ENCODE measurements at regions not wholly inside any gene's neighbourhood (a gene's known extent, or its start where the extent isn't known, plus 50 kb on each side); places are given as distances from the start of the nearest gene placed in this dataset.

DNA sequence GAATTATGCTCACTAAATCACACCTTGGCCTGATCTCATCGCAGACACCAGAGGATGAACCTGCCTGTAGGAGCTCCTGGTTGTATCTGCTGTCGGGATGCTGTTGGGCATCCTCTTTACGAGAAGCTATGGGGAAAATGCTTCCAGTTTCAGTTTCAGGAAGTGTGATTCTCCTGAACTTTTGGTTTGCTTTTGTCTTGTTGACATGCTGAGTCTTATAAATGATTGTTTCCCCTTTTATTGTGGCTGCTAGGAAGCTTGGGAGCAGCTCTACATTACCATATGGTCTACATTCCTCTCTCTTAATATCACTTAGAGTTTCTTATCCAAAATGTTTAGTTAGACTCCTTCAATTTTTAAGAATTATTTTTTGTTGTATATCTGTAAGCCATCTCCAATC, 227.5 kb downstream of the MTX2 start:
- DNase-seq (ENCODE audit: low read depth in 1 of 2, low spot score in 1 of 2): no peak

- no peak for DNase-seq (ENCODE audit: low read depth in 1 of 2, low spot score in 1 of 2)
These were observed 231.7 kb downstream of the MTX2 start for GRCh38 chr2:176500901-176501300.

DNA sequence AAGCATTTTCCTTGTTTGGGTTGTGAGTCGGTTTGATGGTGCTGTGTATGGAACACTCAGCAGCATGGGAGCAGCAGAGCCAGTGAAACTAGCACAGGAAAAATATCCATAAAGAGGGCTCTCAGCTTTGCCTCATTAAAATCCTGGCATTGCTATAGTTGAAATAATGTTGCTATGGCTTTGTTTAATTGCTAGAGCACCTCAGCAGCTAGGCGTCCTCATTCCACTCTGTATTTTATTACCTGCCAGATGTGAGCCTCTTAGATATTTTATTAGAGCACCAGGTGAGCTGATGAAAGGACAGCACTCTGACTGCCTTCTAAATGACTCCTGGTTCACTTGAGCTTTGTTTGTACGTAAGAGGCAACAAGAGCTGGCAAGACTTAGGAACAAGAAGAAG, 232.4 kb downstream of the MTX2 start:
- DNase-seq (ENCODE audit: low read depth in 1 of 2, low spot score in 1 of 2): no peak

- no peak for DNase-seq (ENCODE audit: low read depth in 1 of 2, low spot score in 1 of 2)
These were observed 233.4 kb downstream of the MTX2 start for GRCh38 chr2:176502619-176503018.

- no peak for DNase-seq (ENCODE audit: low read depth in 1 of 2, low spot score in 1 of 2)
These were observed 234.5 kb downstream of the MTX2 start for GRCh38 chr2:176503776-176504175.

GRCh38 chr2:176504440-176504839, 235.2 kb downstream of the MTX2 start:
- DNase-seq (ENCODE audit: low read depth in 1 of 2, low spot score in 1 of 2): no peak

GRCh38 chr2:176507786-176508185, 238.5 kb downstream of the MTX2 start:
- no peak for DNase-seq (ENCODE audit: low read depth in 1 of 2, low spot score in 1 of 2)

DNA sequence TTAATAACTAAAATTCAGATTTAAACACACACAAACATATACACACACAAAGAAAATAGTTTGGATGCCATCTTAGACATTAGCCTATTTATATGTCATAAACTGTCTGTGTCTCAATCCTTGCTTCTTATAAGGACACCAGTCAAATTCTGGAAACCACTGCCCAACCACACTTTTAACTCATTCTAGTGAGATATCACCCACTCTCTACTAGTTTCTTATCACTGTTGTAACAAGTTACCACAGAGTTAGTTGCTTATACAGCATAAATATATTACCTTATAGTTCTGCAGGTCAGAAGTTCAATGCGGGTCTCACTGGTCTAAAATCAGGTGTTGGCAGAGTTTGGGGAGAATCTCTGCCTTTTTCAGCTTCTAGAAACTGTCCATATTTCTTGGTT, 239.1 kb downstream of the MTX2 start:
- no peak for DNase-seq (ENCODE audit: low read depth in 1 of 2, low spot score in 1 of 2)

DNA sequence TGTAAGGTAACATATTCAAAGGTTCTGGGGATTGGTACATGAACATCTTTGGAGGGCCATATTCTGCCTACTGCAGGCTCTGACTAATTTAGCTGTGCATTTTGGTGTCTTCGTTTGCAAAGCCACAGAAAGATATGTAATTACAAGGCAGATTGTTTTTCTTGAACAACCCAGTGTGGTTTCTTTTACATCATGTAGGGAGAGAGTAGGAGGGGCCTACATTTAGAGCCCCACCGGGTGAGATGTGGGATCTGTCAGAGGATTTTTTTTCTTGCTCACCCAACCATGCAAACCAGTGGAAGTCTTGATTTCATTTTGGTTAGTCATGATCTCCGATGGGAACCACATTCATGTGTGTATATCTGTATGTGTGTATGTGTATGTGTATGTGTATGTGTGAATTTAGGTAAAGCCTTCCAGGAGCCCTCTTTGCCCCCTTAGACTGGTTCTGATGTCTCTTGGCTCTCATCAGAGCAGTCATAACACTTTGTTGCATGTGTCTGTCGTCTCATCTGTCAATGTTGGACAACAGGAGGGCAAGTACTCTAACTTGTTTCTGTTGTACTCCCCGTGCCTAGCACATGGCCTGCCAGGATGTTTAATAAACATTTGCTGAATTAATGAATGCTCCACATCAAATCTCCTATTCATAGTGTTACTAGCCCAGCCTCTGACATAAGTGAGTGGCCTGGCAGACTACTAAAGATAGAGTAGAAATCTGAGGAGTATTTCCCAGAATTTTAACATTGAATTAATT, 239.9 kb downstream of the MTX2 start:
- no peak for DNase-seq (ENCODE audit: low read depth in 1 of 2, low spot score in 1 of 2)

- no peak for DNase-seq (ENCODE audit: low read depth in 1 of 2, low spot score in 1 of 2)
These were observed 245.0 kb downstream of the MTX2 start for GRCh38 chr2:176514276-176514675.

GRCh38 chr2:176514805-176515500, 245.7 kb downstream of the MTX2 start:
- DNase-seq (ENCODE audit: low read depth in 1 of 2, low spot score in 1 of 2): no peak

DNA sequence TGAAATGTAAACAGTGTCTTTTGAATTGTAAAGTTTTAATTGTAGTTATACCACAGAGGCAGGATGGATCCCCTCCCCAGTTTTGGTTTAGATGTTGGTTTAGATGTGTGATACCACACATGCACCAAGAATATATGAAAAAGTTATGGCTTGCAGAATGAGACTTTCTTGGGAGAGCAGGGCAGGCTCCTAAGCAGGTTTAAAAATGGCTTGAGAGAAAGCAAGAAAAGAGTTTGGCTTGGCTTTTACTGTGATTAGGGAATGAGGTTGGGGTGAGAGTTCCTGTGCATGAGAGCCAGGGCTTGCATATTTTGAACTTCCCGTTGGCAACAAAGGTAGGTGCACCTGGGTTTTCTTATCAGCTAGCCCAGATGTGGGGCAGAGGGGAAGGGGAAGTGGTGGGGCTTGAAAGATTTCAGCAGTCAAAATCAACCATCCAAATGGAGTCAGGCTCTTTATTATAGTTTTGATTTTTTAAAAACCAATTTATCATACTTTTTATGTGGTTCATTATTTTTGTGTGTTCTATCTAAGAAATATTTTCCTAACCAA, 246.9 kb downstream of the MTX2 start:
- DNase-seq (ENCODE audit: low read depth in 1 of 2, low spot score in 1 of 2): no peak

DNA sequence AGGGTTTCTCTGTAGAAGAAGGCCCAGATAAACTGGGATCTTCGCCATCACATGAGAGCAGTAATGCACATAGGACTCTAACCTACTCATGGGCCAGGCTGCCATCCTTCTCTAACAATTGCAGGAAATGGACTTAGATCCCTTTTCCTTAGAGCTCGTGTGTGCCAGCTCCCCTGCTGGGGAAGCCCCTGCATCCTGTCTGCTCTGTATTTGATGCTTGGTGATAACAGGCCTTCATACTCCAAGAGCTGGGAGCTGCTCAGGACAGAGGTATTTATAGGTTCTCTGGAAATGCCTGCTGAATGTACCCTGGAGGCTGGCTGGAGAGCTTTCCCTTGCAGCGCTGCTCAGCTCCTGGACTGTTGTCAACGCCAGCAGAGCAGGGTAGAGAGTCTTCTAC, 249.6 kb downstream of the MTX2 start:
- DNase-seq (ENCODE audit: low read depth in 1 of 2, low spot score in 1 of 2): no peak

DNA sequence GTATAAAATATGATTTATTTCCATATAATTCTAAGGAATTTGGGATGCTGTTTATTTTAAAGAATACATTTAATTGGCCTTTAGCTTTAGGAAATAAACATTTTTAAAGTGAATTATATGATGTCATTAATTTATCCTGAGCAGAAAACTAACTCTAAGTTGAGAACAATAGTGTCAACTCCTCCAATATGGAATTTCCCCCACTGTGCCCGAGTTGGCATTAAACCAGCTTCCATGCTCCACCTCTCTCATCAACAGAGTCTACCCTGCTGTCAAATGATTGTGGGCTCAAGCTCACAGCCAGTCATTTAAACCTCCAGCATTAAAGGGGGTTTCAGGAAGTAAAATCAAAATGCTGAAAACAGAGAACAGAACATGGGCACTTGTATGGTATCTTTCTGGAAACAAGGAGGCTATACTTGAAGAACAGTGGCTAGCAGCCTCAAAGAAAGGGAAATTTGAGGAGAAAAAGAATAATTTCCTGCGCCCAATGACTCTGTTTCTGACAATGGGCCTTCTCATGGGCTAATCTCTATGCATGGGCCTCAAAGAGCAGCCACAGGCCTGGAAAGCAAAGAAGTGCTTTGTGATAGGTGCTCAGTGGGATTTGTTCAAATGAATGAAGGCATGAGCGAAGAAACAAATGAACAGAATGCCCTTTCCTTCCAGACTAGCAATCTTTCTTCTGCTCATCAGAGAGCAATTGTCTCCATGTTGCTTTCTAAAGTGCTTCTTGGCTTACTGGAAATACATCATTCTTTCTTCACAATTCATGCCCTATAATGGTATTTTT, 252.8 kb downstream of the MTX2 start:
- no peak for DNase-seq (ENCODE audit: low read depth in 1 of 2, low spot score in 1 of 2)

- DNase-seq (ENCODE audit: low read depth in 1 of 2, low spot score in 1 of 2): no peak
These were observed 255.8 kb downstream of the MTX2 start for GRCh38 chr2:176525086-176525485.

DNA sequence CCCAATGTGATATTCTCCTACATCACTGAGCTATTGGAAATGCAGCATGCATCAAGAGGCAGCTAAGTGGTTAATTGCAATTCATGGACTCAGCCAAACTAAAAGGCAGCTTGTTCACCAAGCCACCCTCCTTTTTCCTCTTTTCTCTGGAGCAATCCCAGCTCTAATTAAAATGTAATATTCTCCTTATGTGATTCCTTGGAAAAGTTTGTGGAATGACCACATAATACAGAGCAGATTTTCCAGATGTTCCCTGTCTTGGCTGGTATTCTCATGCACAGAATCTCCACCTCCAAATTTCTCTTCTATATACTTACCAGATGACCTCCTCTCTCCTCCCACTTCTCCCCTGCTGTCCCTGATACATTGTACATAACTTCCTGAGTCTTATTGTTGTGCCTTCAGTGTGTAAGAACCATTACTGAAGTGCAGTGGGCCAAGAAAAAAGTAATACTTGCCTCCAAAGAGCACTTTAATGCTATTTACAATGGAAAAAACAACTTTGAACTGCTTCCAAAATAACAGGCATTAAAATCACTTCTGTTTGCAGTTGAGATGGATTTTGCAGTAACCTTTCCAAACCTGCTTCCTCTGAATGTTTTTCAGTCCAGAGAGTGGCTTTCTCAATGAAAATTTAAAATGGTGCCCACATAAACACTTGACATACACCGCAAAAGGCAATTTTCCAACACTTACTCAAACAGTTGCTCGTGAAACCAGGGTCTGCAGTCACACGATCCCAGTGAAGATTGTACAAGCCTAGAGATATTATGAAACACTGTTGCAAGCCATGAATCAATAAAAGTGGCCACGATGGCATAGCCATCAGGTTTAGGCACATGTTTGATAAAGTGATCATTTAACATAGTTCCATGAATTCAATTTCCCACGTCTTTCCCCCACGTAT, 258.0 kb downstream of the MTX2 start:
- no peak for DNase-seq (ENCODE audit: low read depth in 1 of 2, low spot score in 1 of 2)

DNA sequence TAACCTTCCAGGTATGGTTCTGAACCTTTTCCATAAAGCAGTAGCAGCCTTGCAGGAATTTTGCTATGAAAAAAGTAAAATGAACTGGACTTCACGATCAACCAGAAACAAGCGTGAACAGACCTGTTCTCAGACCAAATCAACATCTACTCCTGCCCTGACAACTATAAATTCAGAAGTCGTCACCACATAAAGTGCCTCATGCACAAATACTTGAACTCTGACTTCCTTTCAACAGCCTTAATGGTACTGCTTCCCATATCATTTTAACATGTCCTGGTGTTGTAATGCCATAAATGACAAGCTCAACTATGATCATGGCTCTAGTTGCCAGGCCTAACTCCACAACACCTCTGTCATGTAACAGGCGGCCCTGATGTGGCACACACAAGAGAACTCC, 262.4 kb downstream of the MTX2 start:
- no peak for DNase-seq (ENCODE audit: low read depth in 1 of 2, low spot score in 1 of 2)

DNA sequence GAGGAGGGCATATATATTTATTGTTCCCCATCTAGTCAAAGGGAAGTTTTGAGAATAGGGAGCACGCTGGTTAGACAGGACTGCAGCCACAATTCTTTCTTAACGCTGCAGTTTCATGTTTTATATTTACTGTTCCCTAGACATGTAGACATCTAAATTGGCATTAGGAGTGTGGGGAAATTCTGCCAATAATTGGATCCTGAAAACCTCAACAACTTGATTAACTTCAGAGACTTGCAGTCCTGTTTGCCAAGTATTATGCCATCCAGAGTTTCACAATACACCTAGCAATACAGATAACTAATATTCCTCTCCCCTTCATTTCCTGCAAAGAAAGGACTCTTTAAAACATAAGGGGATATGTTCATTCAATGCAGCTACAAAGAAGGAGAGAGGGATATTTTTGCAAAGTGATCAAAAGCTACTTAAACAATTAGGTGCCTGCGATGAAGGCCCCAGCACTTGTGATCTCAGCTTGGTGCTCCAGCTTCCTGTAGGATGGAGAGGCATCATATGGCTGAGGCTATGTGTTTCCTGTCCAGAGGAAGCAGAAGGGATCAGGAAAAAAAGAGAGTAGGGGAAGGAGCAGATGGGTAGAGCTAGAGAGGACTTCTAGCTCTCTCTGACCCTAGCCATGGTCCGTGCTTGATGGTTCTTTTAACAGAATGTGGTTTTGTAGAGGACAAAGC, 264.4 kb downstream of the MTX2 start:
- no peak for DNase-seq (ENCODE audit: low read depth in 1 of 2, low spot score in 1 of 2)

- DNase-seq (ENCODE audit: low read depth in 1 of 2, low spot score in 1 of 2): no peak
These were observed 265.7 kb downstream of the MTX2 start for GRCh38 chr2:176534798-176535466.
